ENCODE measurements at regions not wholly inside any gene's neighbourhood (a gene's known extent, or its start where the extent isn't known, plus 50 kb on each side); places are given as distances from the start of the nearest gene placed in this dataset.

- intact Hi-C loops (cut with DNase I): no loop called here
- no peak for ATAC-seq
- Histone ChIP-seq H3K36me3 (no peaks in the 10 kb centered on the region), H3K4me3 (no peak overlapping the region), H3K27ac (no peak overlapping the region), H3K9me3 (no peaks in the 10 kb centered on the region), H3K27me3 (ENCODE audit: low read depth) (no peaks in the 10 kb centered on the region), H3K4me1 (no peaks in the 10 kb centered on the region)
- no peak for DNase-seq
- TF ChIP-seq, protein P1, sequence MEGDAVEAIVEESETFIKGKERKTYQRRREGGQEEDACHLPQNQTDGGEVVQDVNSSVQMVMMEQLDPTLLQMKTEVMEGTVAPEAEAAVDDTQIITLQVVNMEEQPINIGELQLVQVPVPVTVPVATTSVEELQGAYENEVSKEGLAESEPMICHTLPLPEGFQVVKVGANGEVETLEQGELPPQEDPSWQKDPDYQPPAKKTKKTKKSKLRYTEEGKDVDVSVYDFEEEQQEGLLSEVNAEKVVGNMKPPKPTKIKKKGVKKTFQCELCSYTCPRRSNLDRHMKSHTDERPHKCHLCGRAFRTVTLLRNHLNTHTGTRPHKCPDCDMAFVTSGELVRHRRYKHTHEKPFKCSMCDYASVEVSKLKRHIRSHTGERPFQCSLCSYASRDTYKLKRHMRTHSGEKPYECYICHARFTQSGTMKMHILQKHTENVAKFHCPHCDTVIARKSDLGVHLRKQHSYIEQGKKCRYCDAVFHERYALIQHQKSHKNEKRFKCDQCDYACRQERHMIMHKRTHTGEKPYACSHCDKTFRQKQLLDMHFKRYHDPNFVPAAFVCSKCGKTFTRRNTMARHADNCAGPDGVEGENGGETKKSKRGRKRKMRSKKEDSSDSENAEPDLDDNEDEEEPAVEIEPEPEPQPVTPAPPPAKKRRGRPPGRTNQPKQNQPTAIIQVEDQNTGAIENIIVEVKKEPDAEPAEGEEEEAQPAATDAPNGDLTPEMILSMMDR (IDR thresholded peaks at IDR 0.05): no peak
Measured at GRCh38 chr21:31394309-31394708, 50.2 kb upstream of the TIAM1 start.
